GM12875 (cell line): ENCODE measurements at regions not wholly inside any gene's neighbourhood (a gene's known extent, or its start where the extent isn't known, plus 50 kb on each side); places are given as distances from the start of the nearest gene placed in this dataset.

Experiments
- H3K4me3 ChIP-seq: one replicate; pipeline ENCODE4 v1.5.1; 2011; ENCODE audit warnings: low read depth, low read length, control low read depth
- TF ChIP-seq, protein P1 (sequence below): IDR thresholded peaks from 2 replicates; pipeline ENCODE4 v1.5.1; 2011; ENCODE audit warnings: low read depth, mild to moderate bottlenecking, control low read depth, inconsistent platforms, low read length, moderate library complexity, borderline replicate concordance; ENCODE audit not compliant: insufficient read depth

DNA sequence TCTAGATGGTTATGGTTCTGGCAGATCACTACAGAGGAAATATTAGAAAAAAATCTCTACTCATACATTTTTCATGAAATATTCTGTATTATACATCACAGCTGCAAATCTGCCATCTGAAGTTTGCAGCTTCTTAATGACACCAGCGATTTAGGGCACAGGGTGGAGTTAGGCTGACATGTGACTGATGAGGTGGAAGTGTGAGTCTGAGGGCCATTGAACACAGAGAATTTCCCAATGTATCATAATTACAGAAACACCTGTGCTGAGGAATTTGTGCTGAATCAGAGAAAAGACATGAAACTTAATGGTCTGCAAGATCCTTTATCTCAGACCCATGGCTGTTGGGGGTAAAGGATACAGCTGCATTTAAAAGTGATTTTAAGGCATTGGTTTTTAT is 2025.6 kb upstream of the AGA start:
- H3K4me3 ChIP-seq: no peak overlapping the region
- TF ChIP-seq, protein P1, sequence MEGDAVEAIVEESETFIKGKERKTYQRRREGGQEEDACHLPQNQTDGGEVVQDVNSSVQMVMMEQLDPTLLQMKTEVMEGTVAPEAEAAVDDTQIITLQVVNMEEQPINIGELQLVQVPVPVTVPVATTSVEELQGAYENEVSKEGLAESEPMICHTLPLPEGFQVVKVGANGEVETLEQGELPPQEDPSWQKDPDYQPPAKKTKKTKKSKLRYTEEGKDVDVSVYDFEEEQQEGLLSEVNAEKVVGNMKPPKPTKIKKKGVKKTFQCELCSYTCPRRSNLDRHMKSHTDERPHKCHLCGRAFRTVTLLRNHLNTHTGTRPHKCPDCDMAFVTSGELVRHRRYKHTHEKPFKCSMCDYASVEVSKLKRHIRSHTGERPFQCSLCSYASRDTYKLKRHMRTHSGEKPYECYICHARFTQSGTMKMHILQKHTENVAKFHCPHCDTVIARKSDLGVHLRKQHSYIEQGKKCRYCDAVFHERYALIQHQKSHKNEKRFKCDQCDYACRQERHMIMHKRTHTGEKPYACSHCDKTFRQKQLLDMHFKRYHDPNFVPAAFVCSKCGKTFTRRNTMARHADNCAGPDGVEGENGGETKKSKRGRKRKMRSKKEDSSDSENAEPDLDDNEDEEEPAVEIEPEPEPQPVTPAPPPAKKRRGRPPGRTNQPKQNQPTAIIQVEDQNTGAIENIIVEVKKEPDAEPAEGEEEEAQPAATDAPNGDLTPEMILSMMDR: no peak

DNA sequence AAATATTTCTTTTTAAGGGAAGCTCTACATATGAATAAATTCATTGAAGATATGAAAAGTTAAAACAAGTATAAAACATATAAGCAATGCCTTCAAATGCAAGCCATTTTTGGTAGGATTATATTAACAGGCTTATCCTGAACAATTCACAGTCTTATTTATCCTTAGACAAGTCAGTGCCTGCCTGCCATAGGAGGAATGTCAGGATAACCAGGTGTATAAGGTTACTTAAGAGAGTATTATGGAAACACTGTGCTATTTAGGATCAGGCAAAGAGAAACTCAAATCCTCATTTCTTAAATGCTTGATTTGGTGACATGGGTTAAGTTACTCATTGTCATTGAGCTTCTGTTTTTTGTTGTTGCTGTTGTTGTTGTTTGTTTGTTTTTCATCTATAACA is 2029.9 kb upstream of the AGA start:
- TF ChIP-seq, protein P1: no peak
- no peak overlapping the region for H3K4me3 ChIP-seq

- no peak overlapping the region for H3K4me3 ChIP-seq
- TF ChIP-seq, protein P1: no peak
Observed at GRCh38 chr4:179478608-179479007, 2036.4 kb upstream of the AGA start.

DNA sequence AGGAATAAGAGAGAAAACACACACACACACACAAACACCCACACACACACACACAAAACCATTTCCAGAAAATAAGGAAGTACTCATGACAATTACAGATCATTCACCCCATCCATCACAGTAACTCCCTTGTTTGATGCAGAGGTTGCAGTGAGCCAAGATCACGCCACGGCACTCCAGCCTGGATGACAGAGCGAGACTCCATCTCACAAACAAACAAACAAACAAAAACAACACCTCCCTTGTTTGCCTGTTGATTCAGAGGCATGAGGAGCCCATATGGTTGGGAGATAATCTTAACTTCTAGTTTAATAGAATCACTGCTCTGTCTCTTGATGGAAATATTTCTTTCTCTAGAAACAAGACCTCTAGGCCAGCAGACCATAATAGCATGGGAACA is 2043.5 kb upstream of the AGA start:
- H3K4me3 ChIP-seq: no peak overlapping the region
- TF ChIP-seq, protein P1: no peak

- H3K4me3 ChIP-seq: no peak overlapping the region
- TF ChIP-seq, protein P1: no peak
Observed at GRCh38 chr4:179486570-179487335, 2044.5 kb upstream of the AGA start.

DNA sequence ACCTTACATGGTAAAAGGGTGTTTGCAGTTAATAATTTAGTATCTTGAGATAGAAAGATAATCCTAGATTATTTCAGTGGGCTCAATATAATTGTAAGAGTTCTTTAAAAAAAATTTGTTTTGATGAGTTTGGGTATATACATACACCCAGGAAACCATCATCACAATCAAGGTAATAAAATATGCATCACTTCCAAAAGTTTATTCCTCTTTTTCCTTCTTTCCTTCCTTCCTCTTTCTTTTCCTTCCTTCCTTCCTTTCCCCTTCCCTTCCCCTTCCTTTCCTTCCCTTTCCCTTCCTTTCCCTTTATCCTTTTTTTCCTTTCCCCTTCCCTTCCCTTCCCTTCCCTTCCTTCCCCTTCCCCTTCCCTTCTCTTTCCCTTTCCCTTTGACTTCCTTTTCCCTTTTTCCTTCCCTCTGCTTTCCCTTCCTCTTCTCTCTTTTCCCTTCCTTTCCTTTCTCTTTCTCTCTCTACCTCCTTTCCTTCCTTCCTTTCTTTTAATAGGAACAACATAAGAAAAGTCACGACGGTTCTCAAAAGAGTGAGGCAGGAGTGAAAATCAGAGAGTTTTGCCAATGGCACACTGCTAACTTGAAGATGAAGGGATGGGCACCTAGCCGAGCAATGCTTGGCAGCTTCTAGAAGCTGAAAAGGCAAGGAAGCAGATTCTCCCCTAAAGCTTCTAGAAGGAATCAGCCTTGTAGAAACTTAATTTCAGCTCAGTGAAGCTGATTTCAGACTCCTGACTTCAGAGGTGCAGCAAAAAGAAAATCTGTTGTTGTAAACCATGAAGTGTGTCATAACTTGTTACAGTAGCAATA is 2050.2 kb upstream of the AGA start:
- TF ChIP-seq, protein P1: no peak
- H3K4me3 ChIP-seq: no peak overlapping the region
